HG03139 (cell line): ENCODE measurements at regions not wholly inside any gene's neighbourhood (a gene's known extent, or its start where the extent isn't known, plus 50 kb on each side); places are given as distances from the start of the nearest gene placed in this dataset.

ENCODE experiments used
- ATAC-seq: cut with Tn5 transposase; IDR thresholded peaks from one replicate; pipeline ENCODE4 v1.9.1; 2021; ENCODE audit not compliant: unreplicated experiment

DNA sequence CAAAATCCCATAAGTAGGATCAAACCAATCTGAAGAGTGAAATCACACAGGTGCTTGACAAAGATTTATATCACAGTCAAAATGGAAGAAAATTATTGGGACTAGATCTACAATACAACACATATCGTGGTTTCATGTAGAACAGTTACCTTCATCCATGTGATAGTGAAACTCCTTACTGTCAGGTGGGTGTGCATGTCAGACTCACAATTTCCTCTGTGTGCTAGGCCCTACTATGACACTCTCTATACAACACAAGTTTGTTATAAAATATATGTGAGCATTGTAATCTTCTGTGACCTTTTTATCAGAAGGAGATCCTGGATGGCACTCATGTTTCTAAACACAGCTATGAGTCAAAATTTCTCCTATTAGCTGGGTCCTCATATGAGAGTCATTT is 947.0 kb upstream of the TSPY4 start:
- no peak for ATAC-seq

DNA sequence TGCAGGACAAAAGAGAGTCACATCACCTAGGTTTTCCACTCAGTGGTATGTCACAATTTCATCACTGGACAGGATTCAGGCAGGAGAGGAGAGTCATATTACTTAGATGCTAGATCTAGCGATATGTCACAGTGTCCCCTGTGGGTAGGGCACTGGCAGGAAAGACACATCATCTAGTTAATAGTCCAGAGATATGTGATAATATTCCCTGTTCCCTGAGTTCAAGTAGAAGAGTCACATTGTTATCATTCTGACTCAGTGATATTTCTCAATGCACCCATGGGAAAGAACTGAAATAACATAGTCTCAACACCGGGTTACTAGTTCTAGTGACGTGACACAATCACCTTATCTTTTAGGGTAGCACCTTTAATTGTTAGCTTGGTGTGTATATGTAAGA is 944.0 kb upstream of the TSPY4 start:
- ATAC-seq, result no peak

DNA sequence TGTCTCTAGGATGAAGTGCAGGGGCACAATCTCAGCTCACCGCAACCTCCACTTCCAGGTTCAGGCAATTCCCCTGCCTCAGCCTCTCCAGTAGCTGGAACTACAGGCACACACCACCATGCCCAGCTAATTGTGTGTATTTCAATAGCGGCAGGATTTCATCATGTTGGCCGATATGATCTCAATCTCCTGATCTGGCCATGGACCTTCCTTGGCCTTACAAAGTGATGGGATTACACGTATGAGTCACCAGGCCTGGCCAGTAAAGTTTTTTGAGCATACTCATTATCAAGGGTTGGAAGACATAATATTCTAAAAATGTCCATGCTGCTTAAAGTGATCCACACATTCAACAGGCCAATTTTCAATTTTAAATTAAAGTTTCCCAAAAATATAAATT is 914.4 kb upstream of the TSPY4 start:
- no peak for ATAC-seq

DNA sequence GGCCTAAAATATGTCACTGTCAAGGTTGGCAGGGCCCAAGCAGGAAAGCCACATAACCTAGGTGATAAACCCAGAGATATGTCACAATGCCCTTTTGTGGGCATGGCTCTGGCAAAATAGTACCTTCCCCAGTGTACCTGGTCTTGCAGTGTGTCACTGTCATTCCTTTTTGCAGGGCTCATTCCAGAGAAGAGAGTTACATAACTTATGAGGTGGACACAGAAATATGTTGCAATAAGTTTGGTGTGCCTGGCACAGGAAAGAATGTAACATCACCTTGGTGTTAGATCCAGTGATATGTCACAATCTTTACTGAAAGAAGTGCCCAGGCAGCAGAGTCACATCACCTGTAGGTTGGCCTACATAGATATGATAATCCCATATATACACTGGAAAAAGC is 910.8 kb upstream of the TSPY4 start:
- no peak for ATAC-seq

DNA sequence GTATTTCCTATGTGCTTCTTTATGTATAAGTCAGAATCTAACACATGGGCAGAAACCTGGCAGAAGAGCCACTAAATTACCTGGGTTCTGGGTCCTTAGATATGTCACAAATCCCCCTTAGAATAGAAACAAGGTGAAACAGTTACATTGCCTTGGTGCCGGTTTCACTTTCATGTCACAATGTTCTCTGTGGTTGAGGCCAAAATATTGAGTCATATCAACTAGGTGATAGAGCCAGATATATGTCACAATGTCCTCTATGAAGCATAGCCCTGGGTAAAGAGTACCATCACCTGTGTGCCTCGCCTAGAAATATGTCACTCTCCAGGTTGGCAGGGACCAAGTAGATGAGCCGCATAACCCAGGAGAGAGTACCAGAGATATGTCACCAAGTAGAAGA is 899.8 kb upstream of the TSPY4 start:
- no peak for ATAC-seq

DNA sequence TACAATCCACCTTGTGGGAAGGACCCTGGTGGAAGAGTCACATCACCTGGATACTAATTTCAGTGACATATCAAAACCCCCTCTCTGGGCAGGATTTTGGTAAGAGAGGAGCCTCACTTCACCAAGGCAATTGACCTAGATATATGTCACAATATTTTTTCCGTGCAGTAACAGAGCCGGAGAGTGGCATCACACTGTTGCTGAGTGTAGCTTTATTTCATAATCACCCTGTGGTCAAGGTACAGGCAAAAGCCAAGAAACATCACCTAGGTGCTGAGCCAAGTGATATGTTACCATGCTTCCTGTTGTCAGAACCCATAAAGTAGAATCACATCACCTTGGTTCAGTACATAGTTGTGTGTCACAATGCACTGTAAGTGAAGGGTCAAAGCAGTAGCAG is 895.2 kb upstream of the TSPY4 start:
- ATAC-seq, result no peak

DNA sequence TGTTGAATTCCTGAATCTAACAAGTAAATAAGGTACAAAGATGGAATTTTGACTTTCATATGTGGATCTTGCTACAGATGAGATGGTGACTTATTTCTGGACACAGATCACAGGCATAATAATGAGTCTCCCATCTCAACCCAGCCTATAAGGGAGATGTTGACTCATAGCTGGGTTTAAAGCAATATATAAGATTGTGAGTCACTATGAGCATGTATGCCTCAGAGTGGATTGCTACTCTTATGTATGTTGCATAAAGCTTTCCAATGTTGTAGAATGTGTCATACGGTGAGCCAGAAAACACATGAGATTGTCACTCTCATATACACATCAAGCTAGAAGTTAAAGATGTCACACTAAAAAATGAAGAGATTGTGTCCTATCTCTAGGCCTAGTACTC is 884.3 kb upstream of the TSPY4 start:
- no peak for ATAC-seq

DNA sequence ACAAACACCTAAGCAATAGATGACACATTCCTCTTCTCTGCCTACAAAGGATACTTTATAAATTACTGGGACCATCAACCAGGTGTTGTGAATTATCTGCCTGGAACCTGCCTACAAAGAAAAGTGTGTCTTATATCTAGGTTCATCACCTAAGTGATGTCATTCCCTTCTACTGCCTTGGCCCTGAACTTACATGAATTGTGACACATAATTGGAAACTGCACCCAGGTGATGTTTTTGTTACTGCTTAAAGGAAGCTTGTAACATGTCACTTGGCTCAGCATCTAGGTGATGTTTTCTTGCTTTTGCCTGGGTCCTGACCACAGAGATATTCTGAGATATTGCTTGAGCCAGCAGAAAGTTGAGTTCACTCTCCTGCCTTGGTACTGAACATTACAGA is 870.5 kb upstream of the TSPY4 start:
- ATAC-seq, result no peak

DNA sequence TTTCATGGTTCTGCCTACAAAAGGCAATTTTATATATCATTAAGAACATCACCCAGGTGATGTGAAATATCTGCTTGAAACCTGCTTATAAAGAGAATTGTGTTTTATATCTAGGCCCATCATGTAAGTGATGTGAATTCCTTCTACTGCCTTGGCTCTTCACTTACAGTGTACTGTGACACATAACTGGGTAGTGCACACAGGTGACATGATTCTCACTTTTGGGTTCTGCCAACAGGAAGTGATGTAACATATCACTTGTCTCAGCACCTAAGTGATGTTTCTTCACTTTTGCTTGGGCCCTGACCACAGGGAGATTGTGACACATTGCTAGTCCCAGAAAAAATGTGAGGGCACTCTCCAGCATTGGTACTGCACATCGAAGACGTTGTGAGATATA is 867.0 kb upstream of the TSPY4 start:
- no peak for ATAC-seq

DNA sequence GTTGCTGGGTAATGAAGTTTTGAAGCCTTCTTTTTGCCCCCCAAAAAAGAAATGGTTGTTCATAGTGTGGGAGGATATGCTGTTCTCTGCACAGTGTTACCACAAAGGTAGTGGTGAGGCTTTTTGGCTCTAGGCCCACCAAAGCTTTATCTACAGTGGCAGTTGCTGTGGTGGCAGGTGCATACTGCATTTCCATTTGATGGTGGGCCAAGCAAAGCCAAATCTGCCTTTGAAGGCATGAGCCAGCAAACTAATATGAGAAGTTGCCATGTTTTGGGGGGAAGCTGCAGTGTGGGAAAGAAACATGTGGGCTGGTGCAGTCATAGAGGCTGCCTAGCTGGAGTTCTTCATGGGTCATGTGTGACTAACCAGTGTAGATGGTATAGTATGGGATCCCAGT is 858.1 kb upstream of the TSPY4 start:
- no peak for ATAC-seq

DNA sequence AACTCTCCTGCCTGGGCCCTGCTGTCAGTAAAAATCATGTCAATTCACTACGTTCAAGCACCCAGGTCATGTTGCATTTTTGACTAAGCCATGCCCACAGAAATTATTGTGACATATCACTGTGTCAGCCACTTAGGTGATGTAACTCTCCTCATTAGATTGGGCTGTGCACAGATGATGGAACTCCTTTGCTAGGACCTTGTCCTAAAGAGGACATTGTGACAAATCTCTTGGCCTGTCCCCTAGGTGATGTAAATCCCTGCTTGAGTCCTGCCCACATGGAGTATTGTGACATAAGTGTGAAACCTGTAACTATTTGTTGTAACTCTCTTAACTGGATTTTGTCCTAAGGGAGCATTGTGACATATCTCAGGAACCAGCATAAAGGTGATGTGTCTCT is 848.3 kb upstream of the TSPY4 start:
- ATAC-seq, result no peak

DNA sequence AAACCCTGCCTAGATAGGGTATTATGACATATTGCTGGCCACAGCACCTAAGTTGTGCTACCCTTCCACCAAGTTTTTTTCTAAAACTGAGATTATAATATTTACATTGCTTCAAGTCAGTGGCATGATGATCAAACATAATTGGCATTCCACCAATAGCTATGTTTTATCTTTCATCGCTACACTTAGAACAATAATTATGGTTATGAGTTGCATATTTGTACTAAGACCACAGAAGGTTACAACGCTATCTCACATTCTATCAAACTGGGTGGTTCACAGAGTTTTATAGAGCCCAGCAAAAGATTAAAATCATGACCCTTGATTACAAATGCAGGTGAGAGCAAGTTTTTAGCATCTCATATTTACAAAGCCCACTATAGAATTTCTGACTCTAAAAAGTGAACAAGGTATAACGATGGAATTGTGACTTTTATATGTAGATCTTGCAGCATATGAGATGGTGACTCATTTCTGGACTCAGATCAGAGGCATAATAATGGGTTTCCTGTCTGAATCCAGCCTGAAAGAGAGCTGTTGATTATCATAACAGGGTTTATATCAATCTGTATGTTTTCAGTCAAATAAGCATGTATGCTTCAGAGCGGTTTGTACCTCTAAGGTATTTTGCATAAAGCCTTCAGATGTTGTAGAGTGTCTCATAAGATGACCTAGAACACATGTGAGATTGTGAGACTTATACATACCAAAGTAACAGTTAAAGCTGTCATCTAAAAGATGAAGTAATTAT is 847.2 kb upstream of the TSPY4 start:
- ATAC-seq, result no peak

DNA sequence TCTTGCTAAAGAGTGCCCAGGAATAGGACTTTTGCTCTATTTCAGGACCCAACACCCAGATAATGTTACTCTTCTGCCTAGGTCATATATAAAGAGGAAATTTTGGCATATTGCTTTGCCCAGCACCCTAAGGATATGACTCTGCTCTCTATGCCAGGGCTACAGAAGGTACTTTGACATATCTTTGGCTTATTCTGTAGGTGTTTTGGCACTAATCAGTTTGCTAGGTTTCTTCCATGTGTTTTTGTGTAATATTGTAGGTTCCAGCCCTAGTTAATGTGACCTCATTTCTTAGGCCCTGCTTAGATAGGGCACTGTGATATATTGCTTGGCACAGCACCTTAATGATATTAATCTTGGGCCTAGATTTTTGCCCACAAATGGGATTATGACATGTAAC is 842.9 kb upstream of the TSPY4 start:
- ATAC-seq, result no peak

DNA sequence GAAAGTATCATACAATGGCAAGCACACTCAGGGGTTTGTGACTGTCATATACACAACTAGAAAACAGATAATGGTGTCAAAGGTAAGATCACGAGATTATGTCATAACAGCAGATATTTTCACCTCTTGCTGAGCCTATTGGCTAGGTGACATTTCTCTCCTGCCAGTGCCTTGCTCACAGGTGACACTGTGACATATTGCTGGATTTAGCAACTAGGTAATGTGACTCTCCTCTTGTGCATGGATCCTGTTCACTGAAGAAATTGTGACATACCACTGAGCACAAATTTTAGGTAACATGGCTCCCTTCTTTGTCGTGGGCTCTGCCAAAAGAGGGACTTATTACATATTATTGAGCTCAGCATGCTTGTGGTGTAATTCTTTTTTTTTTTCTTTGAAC is 842.0 kb upstream of the TSPY4 start:
- no peak for ATAC-seq

DNA sequence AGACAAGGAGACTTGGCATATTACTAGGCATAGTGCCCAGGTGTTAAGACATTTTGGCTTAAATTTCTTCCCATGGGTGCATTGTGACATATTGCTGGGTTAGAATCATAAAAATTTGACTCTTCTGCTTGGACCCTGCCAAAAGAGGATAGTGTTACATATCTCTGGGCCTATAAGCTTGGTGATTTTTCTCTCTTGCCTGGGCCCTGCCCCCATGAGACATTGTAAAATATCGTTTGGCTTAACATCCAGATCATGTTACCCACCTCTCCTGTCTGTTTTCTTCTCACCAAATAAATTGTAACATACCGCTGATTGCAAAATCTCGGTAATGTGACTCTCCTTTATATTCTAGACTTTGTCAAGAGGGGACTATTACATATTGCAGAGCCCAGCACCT is 836.4 kb upstream of the TSPY4 start:
- ATAC-seq, result no peak

DNA sequence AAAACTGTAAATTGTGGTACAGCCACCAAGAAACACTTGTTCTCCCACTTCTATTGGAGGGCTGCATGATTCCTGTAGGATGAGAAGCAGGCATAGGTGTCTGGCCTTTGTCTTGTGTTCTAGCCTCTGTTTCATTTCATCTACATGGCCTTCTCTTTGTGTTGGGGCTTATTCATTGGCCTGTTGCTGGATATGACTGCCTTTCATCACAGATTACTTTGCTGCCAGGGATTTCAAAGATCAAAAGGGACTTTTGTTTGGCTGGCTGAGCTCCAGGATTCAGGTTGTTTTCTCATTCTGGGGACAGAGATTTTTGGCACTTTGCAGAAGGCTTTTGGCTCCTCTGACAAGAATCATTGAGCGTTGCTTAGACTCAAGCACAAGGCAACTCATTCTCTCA is 803.8 kb upstream of the TSPY4 start:
- ATAC-seq, result no peak

DNA sequence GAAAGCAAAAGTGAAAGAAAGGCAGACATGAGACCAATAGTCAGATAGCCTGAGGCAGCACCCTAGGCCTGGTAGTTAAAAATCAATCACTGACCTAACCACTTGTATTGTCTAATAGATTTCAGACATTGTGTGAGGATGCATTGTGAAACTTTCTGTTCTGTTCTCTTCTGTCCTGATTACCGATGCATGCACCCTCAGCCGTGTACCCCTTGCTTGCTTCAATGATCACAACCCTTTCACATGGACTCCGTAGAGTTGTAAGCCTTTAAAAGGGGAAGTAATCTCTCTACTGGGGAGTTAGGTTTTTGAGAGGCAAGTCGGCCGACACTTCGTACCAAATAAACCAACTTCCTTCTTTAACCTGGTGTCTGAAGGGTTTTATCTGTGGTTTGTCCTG is 801.6 kb upstream of the TSPY4 start:
- ATAC-seq, result peak; percentile 89

DNA sequence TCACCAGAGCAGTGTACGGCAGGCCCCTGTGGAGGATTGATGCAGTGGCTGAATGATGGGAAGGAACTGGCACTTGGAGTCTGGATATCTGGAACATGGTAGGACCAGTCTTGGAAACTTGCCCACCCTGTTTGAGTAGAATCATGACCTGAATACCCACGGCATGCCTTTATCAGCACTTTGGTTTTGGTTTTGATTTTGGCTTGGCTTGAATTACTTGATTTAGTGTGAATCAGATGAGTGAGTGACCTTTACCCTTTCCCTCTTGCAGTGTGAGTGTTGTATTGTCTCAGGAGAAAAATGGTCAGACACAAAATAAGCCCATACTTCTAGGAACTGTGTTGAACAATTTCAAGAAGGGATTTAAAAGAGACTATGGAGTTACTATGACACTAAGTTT is 801.0 kb upstream of the TSPY4 start:
- peak; percentile 3 for ATAC-seq

DNA sequence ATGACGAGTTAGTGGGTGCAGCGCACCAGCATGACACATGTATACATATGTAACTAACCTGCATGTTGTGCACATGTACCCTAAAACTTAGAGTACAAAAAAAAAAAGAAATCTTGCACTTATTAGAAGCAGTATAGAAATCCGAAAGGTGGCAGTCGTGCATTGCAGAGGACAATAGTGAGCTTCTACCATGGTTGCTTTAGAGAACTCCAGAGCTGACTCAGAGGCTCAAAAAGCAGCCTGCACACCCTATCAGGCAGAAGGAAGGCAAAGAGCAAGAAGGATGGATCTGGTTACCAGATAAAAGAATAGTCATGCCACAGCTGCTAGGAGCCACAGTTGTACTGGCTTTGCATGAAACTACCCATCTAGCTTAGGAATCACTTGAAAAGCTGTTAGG is 796.0 kb upstream of the TSPY4 start:
- ATAC-seq, result no peak

DNA sequence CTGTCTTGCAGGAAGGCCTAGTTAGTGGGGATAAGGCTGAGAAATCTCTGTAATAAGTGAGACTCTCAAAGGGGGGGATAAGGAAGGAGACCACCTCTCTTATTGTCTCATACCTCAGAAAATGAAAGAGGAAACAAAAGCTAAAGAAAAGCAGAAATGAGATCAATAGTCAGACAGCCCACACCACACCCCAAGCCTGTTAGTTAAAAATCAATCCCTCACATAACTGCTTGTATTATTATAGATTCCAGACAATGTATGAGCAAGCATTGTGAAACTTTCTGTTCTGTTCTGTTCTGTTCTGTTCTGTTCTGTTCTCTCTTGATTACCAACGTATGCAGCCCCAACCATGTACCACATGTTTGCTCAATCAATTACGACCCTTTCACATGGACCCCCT is 792.5 kb upstream of the TSPY4 start:
- ATAC-seq, result no peak

DNA sequence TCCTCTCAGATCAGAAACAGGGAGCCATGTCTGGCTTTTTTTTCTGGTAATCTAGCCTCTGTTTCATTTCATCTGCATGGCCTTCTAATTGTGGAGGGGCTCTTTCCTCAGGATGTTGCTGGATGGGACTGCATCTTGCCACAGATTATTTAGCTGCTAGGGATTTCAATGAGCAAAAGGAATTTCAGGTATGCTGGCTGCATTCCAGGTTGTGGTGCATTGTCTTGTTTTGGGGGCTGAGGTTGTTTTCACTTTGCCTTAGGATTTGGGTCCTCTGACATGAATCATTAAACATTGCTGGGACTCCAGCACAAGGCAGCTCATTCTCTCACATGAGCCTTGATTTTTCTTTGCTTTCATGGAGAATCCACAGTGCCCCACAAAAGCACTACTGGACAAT is 789.3 kb upstream of the TSPY4 start:
- no peak for ATAC-seq

DNA sequence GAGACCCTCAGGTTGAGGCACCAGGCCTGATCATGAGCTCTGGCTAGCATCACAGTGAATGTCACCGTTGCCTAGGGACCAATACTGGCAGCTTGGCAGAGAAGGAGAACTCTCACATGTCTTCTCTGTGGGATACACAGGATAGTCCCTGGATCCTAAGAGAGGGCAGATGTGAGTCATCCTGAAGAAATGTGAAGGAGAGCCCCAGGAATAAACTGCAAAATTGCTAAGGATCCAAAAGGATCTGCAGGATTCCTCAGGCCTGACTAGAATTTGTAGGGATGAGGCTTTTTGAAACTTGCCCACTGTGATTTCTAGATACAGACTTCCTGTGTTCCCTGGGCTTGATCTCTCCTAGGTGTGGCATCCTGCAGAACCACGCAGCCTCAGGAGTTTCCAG is 785.9 kb upstream of the TSPY4 start:
- ATAC-seq, result no peak

DNA sequence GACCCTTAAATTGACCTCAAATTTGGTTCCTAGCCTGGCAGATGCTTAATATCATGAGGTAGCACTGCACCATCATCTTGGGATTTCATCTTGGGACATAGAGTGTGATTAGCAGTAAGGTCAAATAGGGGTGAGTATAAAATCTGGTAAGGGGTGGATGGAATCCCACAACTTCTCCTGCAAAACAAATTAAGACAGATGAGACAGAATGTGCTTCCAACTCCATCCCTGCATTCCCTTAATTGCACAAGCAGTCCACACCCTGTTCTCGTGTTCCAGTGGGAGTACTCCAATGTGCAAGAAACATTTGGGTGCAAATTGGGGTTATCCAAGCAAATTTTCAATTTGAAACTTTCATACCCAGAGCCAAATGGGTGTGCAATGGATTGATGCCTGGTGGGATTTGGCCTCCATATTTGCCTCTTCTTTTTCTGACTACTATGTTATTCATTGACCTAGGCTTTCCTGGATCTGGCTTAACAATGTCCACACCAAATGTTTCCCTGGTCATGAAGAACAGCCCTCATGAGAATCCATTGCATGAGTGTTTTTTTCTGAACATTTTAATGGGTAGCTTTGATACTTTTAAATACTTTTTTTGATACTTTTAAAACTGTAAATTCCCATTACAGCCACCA is 785.0 kb upstream of the TSPY4 start:
- no peak for ATAC-seq
